Keratinocyte (primary cell): ENCODE measurements at regions not wholly inside any gene's neighbourhood (a gene's known extent, or its start where the extent isn't known, plus 50 kb on each side); places are given as distances from the start of the nearest gene placed in this dataset.

ENCODE experiments used
- DNase-seq: peaks from one replicate; pipeline ENCODE4 v3.0.0-alpha.2; 2011; ENCODE audit warnings: low read depth, missing footprints, low spot score
- FAIRE-seq: peaks from 2 replicates; lab custom pipeline; 2011; peaks lifted over from hg19 to GRCh38; lab: Jason Lieb, UNC
- H2AFZ ChIP-seq: 2 replicates; pipeline ENCODE4 v1.6.0; 2012; ENCODE audit warnings: low read length, control low read depth, inconsistent platforms; ENCODE audit not compliant: control insufficient read depth
- H3K27ac ChIP-seq: 2 replicates; pipeline ENCODE4 v1.5.1; 2011; ENCODE audit warnings: low read length; ENCODE audit not compliant: control insufficient read depth, insufficient read depth
- H3K27me3 ChIP-seq: 3 replicates; pipeline ENCODE4 v1.6.0; 2011; ENCODE audit warnings: low read length; ENCODE audit not compliant: control insufficient read depth, insufficient read depth; ENCODE audit errors: extremely low read depth
- H3K36me3 ChIP-seq, 2 experiments: 2 replicates in 1 of 2; 3 replicates in 1 of 2; pipeline ENCODE4 v1.5.1; 2011; ENCODE audit warnings: low read length in 2 of 2, mild to moderate bottlenecking in 1 of 2; ENCODE audit not compliant: control insufficient read depth in 2 of 2, insufficient read depth in 2 of 2; ENCODE audit errors: extremely low read depth in 1 of 2
- H3K4me1 ChIP-seq: 3 replicates; pipeline ENCODE4 v1.5.1; 2011; ENCODE audit warnings: low read length; ENCODE audit not compliant: control insufficient read depth, insufficient read depth; ENCODE audit errors: extremely low read depth
- H3K4me2 ChIP-seq: 3 replicates; pipeline ENCODE4 v1.6.0; 2011; ENCODE audit warnings: low read depth, low read length; ENCODE audit not compliant: control insufficient read depth, insufficient read depth; ENCODE audit errors: extremely low read depth
- H3K4me3 ChIP-seq, 3 experiments: fragments of 200-600 bp in 1 of 3; sonication (generic) in 1 of 3; 2 replicates in 2 of 3; 3 replicates in 1 of 3; pipeline ENCODE4 v1.5.1; 2011 to 2016; ENCODE audit warnings: low read length in 3 of 3, mild to moderate bottlenecking in 3 of 3, control low read depth in 2 of 3, inconsistent platforms in 1 of 3, low read depth in 1 of 3, mixed read lengths in 1 of 3, mixed run types in 1 of 3, moderate library complexity in 1 of 3; ENCODE audit not compliant: control insufficient read depth in 2 of 3, insufficient read depth in 2 of 3; ENCODE audit errors: extremely low read depth in 1 of 3
- H3K79me2 ChIP-seq: 2 replicates; pipeline ENCODE4 v1.6.0; 2012; ENCODE audit warnings: low read length; ENCODE audit not compliant: control insufficient read depth, insufficient read depth
- H3K9ac ChIP-seq: 3 replicates; pipeline ENCODE4 v1.6.0; 2011; ENCODE audit warnings: low read length; ENCODE audit not compliant: control insufficient read depth, insufficient read depth; ENCODE audit errors: extremely low read depth
- H3K9me1 ChIP-seq: 3 replicates; pipeline ENCODE4 v1.6.0; 2011; ENCODE audit warnings: low read length; ENCODE audit not compliant: control insufficient read depth, insufficient read depth; ENCODE audit errors: extremely low read depth
- H3K9me3 ChIP-seq: 2 replicates; pipeline ENCODE4 v1.5.1; 2012; ENCODE audit warnings: low read depth, low read length; ENCODE audit not compliant: control insufficient read depth
- H4K20me1 ChIP-seq: 3 replicates; pipeline ENCODE4 v1.6.0; 2011; ENCODE audit warnings: low read length; ENCODE audit not compliant: control insufficient read depth, insufficient read depth; ENCODE audit errors: extremely low read depth
- CTCF ChIP-seq, 3 experiments: IDR thresholded peaks in 1 of 3; conservative IDR thresholded peaks in 1 of 3; optimal IDR thresholded peaks in 1 of 3; 2 replicates in 2 of 3; 3 replicates in 1 of 3; pipeline versions ENCODE3 to v1.5.1; 2011; ENCODE audit warnings: low read length in 3 of 3, mild to moderate bottlenecking in 3 of 3, moderate library complexity in 2 of 3, control low read depth in 1 of 3, inconsistent platforms in 1 of 3; ENCODE audit not compliant: insufficient read depth in 2 of 3; ENCODE audit errors: extremely low read depth in 1 of 3
- EZH2 ChIP-seq: IDR thresholded peaks from one replicate; pipeline ENCODE4 v1.6.1; 2012; ENCODE audit warnings: inconsistent platforms, mild to moderate bottlenecking, low read length, moderate library complexity
- dilution Hi-C: fragments of 300-500 bp; cut with MboI; formaldehyde crosslinking; loops from one replicate; pipeline ENCODE4 v1.7.0; 2020; ENCODE audit warnings: low sequenced_read_pairs; ENCODE audit not compliant: extremely low pct_ligation_motif_present

- TF ChIP-seq EZH2 = no peak
- no peak for TF ChIP-seq CTCF (optimal IDR thresholded peaks at IDR 0.05 in 1 of 3, IDR thresholded peaks at IDR 0.05 in 1 of 3, conservative IDR thresholded peaks at IDR 0.05 in 1 of 3; ENCODE audit: extremely low read depth in 1 of 3, insufficient read depth in 2 of 3, low read length in 3 of 3)
- dilution Hi-C loops = no loop called here
Observed at GRCh38 chr2:107086497-107086896, 200.5 kb upstream of the ST6GAL2 start.

GRCh38 chr2:107088156-107088555 lies 202.2 kb upstream of the ST6GAL2 start:
- H3K4me3 ChIP-seq = no peak overlapping the region
- no peak overlapping the region for H3K4me2 ChIP-seq
- H2AFZ ChIP-seq = no peak overlapping the region
- H3K9me1 ChIP-seq = no peaks in the 10 kb centered on the region
- H3K36me3 ChIP-seq = no peaks in the 10 kb centered on the region
- no peaks in the 10 kb centered on the region for H4K20me1 ChIP-seq
- dilution Hi-C loops = no loop called here
- TF ChIP-seq EZH2 = no peak
- no peak for TF ChIP-seq CTCF (optimal IDR thresholded peaks at IDR 0.05 in 1 of 3, IDR thresholded peaks at IDR 0.05 in 1 of 3, conservative IDR thresholded peaks at IDR 0.05 in 1 of 3; ENCODE audit: extremely low read depth in 1 of 3, insufficient read depth in 2 of 3, low read length in 3 of 3)
- no peak for FAIRE-seq
- no peak overlapping the region for H3K9ac ChIP-seq
- H3K4me1 ChIP-seq = peaks cover 4% of the 10 kb centered on the region
- no peaks in the 10 kb centered on the region for H3K9me3 ChIP-seq
- H3K27me3 ChIP-seq = no peaks in the 10 kb centered on the region
- no peak overlapping the region for H3K27ac ChIP-seq
- no peaks in the 10 kb centered on the region for H3K79me2 ChIP-seq
- DNase-seq = no peak

More at GRCh38 chr2:107086497-107086896, 200.5 kb upstream of the ST6GAL2 start:
- H3K27ac ChIP-seq = no peak overlapping the region
- H3K9me1 ChIP-seq = no peaks in the 10 kb centered on the region
- no peaks in the 10 kb centered on the region for H3K27me3 ChIP-seq
- FAIRE-seq (no peak), DNase-seq (no peak)
- H4K20me1 ChIP-seq = no peaks in the 10 kb centered on the region
- peaks cover 4% of the 10 kb centered on the region for H3K4me1 ChIP-seq
- H3K4me2 ChIP-seq = no peak overlapping the region
- no peaks in the 10 kb centered on the region for H3K9me3 ChIP-seq
- H3K79me2 ChIP-seq = no peaks in the 10 kb centered on the region
- no peak overlapping the region for H3K9ac ChIP-seq
- H3K4me3 ChIP-seq = no peak overlapping the region
- no peak overlapping the region for H2AFZ ChIP-seq
- no peaks in the 10 kb centered on the region for H3K36me3 ChIP-seq
